IMR-90 (cell line): ENCODE measurements at regions not wholly inside any gene's neighbourhood (a gene's known extent, or its start where the extent isn't known, plus 50 kb on each side); places are given as distances from the start of the nearest gene placed in this dataset.
A peak's percentile ranks its signal among the peaks of the same experiment; 100 is the strongest.

Source experiments
- ATAC-seq: fragments of 200-7000 bp; cut with Tn5 transposase; 2 replicates; pipeline ENCODE4 v1.9.1; 2020; ENCODE audit warnings: low read depth, mild to moderate bottlenecking, moderate library complexity
- BruUV-seq: library from RNA; stranded (reverse); fragments of 400-500 nt; replicated peaks from 2 replicates; lab custom pipeline; 2021; lab: Mats Ljungman, UMichigan
- CTCF ChIA-PET: fragments of 300-600 bp; formaldehyde crosslinking; extraction: SDS; loops from one replicate; lab custom pipeline; 2021; ENCODE audit warnings: antibody characterized with exemption; lab: Yijun Ruan, JAX
- POLR2A ChIA-PET: fragments of 300-600 bp; sonication (Branson Sonifier 250); formaldehyde crosslinking; loops from one replicate; lab custom pipeline; 2022; ENCODE audit warnings: antibody characterized with exemption; ENCODE audit not compliant: unreplicated experiment; lab: Charles Lee
- DNase-seq: peaks from one replicate; pipeline ENCODE4 v3.0.0; 2013
- H2AFZ ChIP-seq: replicated peaks from 2 replicates; pipeline ENCODE3; 2013; ENCODE audit warnings: low read length, mild to moderate bottlenecking; ENCODE audit not compliant: poor library complexity
- H2AK5ac ChIP-seq: 2 replicates; pipeline ENCODE4 v1.6.1; 2013; ENCODE audit warnings: low read depth, low read length, inconsistent platforms
- H2AK9ac ChIP-seq: replicated peaks from 2 replicates; pipeline ENCODE3; 2013; ENCODE audit warnings: mild to moderate bottlenecking, low read depth, low read length, moderate library complexity; ENCODE audit not compliant: poor library complexity
- H2BK120ac ChIP-seq: 2 replicates; pipeline ENCODE4 v1.6.1; 2013; ENCODE audit warnings: low read depth, low read length, inconsistent platforms
- H2BK15ac ChIP-seq: 3 replicates; pipeline ENCODE4 v1.6.1; 2013; ENCODE audit warnings: low read depth, low read length, inconsistent platforms
- H2BK20ac ChIP-seq: 2 replicates; pipeline ENCODE4 v1.6.1; 2013; ENCODE audit warnings: low read depth, mild to moderate bottlenecking, inconsistent platforms, low read length, moderate library complexity
- H2BK5ac ChIP-seq: 2 replicates; pipeline ENCODE4 v1.6.1; 2013; ENCODE audit warnings: mild to moderate bottlenecking, low read depth, low read length, inconsistent platforms; ENCODE audit not compliant: poor library complexity, severe bottlenecking
- H3K14ac ChIP-seq: replicated peaks from 2 replicates; pipeline ENCODE4 v1.6.1; 2013; ENCODE audit warnings: low read depth, low read length, inconsistent platforms
- H3K18ac ChIP-seq: 2 replicates; pipeline ENCODE4 v1.6.1; 2013; ENCODE audit warnings: low read depth, low read length, control low read depth
- H3K23ac ChIP-seq: 2 replicates; pipeline ENCODE4 v1.6.1; 2013; ENCODE audit warnings: low read depth, low read length, inconsistent platforms
- H3K27ac ChIP-seq: 2 replicates; pipeline ENCODE4 v1.5.1; 2013; ENCODE audit warnings: mild to moderate bottlenecking, control low read depth, low read length; ENCODE audit not compliant: insufficient read depth
- H3K27me3 ChIP-seq: 2 replicates; pipeline ENCODE4 v1.6.1; 2013; ENCODE audit warnings: low read length; ENCODE audit not compliant: control insufficient read depth, insufficient read depth
- H3K36me3 ChIP-seq: 2 replicates; pipeline ENCODE4 v1.6.1; 2013; ENCODE audit warnings: low read length, mixed read lengths; ENCODE audit not compliant: control insufficient read depth, insufficient read depth
- H3K4ac ChIP-seq: 2 replicates; pipeline ENCODE4 v1.6.1; 2013; ENCODE audit warnings: low read depth, low read length, inconsistent platforms
- H3K4me1 ChIP-seq: 2 replicates; pipeline ENCODE4 v1.6.1; 2013; ENCODE audit warnings: low read length, mixed read lengths; ENCODE audit not compliant: control insufficient read depth, insufficient read depth
- H3K4me2 ChIP-seq: 2 replicates; pipeline ENCODE4 v1.6.1; 2013; ENCODE audit warnings: low read depth, mild to moderate bottlenecking, control low read depth, low read length, moderate library complexity
- H3K4me3 ChIP-seq: 2 replicates; pipeline ENCODE4 v1.5.1; 2013; ENCODE audit warnings: low read depth, mild to moderate bottlenecking, control low read depth, low read length, moderate library complexity; ENCODE audit not compliant: insufficient read depth
- H3K56ac ChIP-seq: 2 replicates; pipeline ENCODE4 v1.6.1; 2013; ENCODE audit warnings: low read length, inconsistent platforms; ENCODE audit not compliant: insufficient read depth; ENCODE audit errors: extremely low read depth
- H3K79me1 ChIP-seq, 2 experiments: 2 replicates each; pipeline ENCODE4 v1.6.1; 2013; ENCODE audit warnings: low read length in 2 of 2, inconsistent platforms in 1 of 2, low read depth in 1 of 2
- H3K9ac ChIP-seq: 2 replicates; pipeline ENCODE4 v1.6.1; 2013; ENCODE audit warnings: low read depth, low read length, control low read depth
- H3K9me1 ChIP-seq: 2 replicates; pipeline ENCODE4 v1.6.1; 2013; ENCODE audit warnings: low read length, inconsistent platforms; ENCODE audit not compliant: insufficient read depth
- H3K9me3 ChIP-seq: 2 replicates; pipeline ENCODE4 v1.6.1; 2013; ENCODE audit warnings: low read length; ENCODE audit not compliant: control insufficient read depth, insufficient read depth
- H4K20me1 ChIP-seq: 2 replicates; pipeline ENCODE4 v1.6.1; 2013; ENCODE audit warnings: low read length, inconsistent platforms; ENCODE audit not compliant: insufficient read depth
- H4K5ac ChIP-seq: 2 replicates; pipeline ENCODE4 v1.6.1; 2013; ENCODE audit warnings: mild to moderate bottlenecking, low read depth, low read length, control low read depth
- H4K8ac ChIP-seq, 2 experiments: 2 replicates each; pipeline ENCODE4 v1.6.1; 2013; ENCODE audit warnings: low read depth in 2 of 2, low read length in 2 of 2, control low read depth in 1 of 2, inconsistent platforms in 1 of 2
- H4K91ac ChIP-seq: 2 replicates; pipeline ENCODE4 v1.6.1; 2013; ENCODE audit warnings: low read depth, low read length, inconsistent platforms; ENCODE audit not compliant: insufficient read depth
- BHLHE40 ChIP-seq: fragments of 150-350 bp; IDR thresholded peaks from 2 replicates; pipeline ENCODE4 v1.6.1; 2016; ENCODE audit warnings: mild to moderate bottlenecking, low read depth, low read length
- CEBPB ChIP-seq: IDR thresholded peaks from 2 replicates; pipeline ENCODE4 v1.6.1; 2012; ENCODE audit warnings: low read depth, low read length, improper control_type of control experiment
- CHD1 ChIP-seq: IDR thresholded peaks from 2 replicates; pipeline ENCODE4 v1.6.1; 2012; ENCODE audit warnings: low read depth, low read length, improper control_type of control experiment
- FOS ChIP-seq: fragments of 150-350 bp; IDR thresholded peaks from 2 replicates; pipeline ENCODE4 v1.6.1; 2016; ENCODE audit warnings: low read depth, low read length
- MAFK ChIP-seq: IDR thresholded peaks from 2 replicates; pipeline ENCODE4 v1.6.1; 2012; ENCODE audit warnings: low read depth, low read length, improper control_type of control experiment
- MAZ ChIP-seq: IDR thresholded peaks from 2 replicates; pipeline ENCODE4 v1.6.1; 2012; ENCODE audit warnings: low read depth, mild to moderate bottlenecking, low read length, improper control_type of control experiment, moderate library complexity, borderline replicate concordance
- MXI1 ChIP-seq: IDR thresholded peaks from 2 replicates; pipeline ENCODE4 v1.6.1; 2012; ENCODE audit warnings: low read depth, mild to moderate bottlenecking, low read length, moderate library complexity, borderline replicate concordance
- NFE2L2 ChIP-seq: fragments of 150-350 bp; IDR thresholded peaks from 2 replicates; pipeline ENCODE4 v1.6.1; 2016; ENCODE audit warnings: low read depth, mild to moderate bottlenecking, low read length
- POLR2A ChIP-seq: IDR thresholded peaks from 2 replicates; pipeline ENCODE4 v1.6.1; 2012; ENCODE audit warnings: mild to moderate bottlenecking, low read depth, low read length
- RAD21 ChIP-seq: IDR thresholded peaks from 2 replicates; pipeline ENCODE4 v1.6.1; 2012; ENCODE audit warnings: low read length, improper control_type of control experiment
- RCOR1 ChIP-seq: IDR thresholded peaks from 2 replicates; pipeline ENCODE4 v1.6.1; 2012; ENCODE audit warnings: mild to moderate bottlenecking, low read length, improper control_type of control experiment; ENCODE audit not compliant: insufficient replicate concordance
- RFX5 ChIP-seq: IDR thresholded peaks from 2 replicates; pipeline ENCODE4 v1.8.0; 2012; ENCODE audit warnings: low read depth, mild to moderate bottlenecking, low read length, moderate library complexity
- SMC3 ChIP-seq: fragments of 150-350 bp; IDR thresholded peaks from 2 replicates; pipeline ENCODE4 v1.6.1; 2016; ENCODE audit warnings: low read depth, mild to moderate bottlenecking, antibody characterized with exemption, low read length, moderate library complexity
- WGBS, 2 experiments: methylation state at CpG; one replicate each; pipeline versions ENCODE4 v1.1.5 to v1.1.7; 2013; ENCODE audit warnings: missing lambda C conversion rate in 2 of 2; ENCODE audit not compliant: insufficient read length in 1 of 2; ENCODE audit errors: extremely low coverage in 2 of 2; 5-methylcytosine and 5-hydroxymethylcytosine counted together
- dilution Hi-C: fragments of 300-500 bp; cut with HindIII; formaldehyde crosslinking; loops from one replicate; pipeline ENCODE4 v1.14.3; 2018; ENCODE audit warnings: low sequenced_read_pairs; ENCODE audit not compliant: unreplicated experiment
- in situ Hi-C: fragments of 300-500 bp; cut with MboI; formaldehyde crosslinking; loops from 3 replicates; pipeline ENCODE4 v1.14.3; 2019; ENCODE audit warnings: low sequenced_read_pairs, inconsistent platforms, mixed read lengths
- intact Hi-C: fragments of 100-400 bp; cut with micrococcal nuclease; formaldehyde crosslinking; loops from 2 replicates; pipeline ENCODE4 v1.10.0; 2022
- TF ChIP-seq, protein P1 (sequence below): fragments of 150-350 bp; IDR thresholded peaks from 2 replicates; pipeline ENCODE4 v1.6.1; 2016; ENCODE audit warnings: low read depth, mild to moderate bottlenecking, low read length, moderate library complexity, borderline replicate concordance
- TF ChIP-seq, protein P2 (sequence below): fragments of 150-350 bp; IDR thresholded peaks from 2 replicates; pipeline ENCODE4 v1.6.1; 2017; ENCODE audit warnings: mild to moderate bottlenecking, antibody characterized with exemption, low read length, low read depth
- TF ChIP-seq, protein P3 (sequence below): conservative IDR thresholded peaks from 2 replicates; pipeline ENCODE4 v1.5.1; 2012; ENCODE audit warnings: mild to moderate bottlenecking, low read depth, low read length, improper control_type of control experiment

DNA sequence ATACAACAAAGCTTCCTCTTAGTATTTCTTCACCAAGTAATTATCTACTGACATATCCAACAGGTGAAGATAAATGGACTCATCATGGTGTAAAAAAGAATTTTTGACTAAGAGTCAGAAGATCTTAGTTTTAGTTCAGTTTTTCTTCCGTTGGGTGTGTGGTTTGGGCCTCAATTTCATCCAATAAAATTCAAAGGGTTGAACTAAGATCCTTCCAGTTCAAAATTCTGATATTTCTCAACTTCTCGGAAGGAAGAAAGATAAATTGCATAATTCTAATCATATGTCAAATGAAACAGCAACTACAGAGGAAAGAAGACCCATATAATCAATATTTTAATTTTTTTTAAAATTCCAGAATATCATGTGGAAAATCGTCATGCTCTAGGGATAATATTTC, 192.7 kb downstream of the SPRY1 start:
- Histone ChIP-seq H3K14ac (no peak overlapping the region), H3K4ac (no peak overlapping the region), H2AK9ac (no peak overlapping the region), H2AK5ac (no peak overlapping the region), H4K5ac (peak overlapping the region; percentile 86; the same call in 1 of the 2 replicates), H3K18ac (peak overlapping the region; percentile 70; the same call in 1 of the 2 replicates), H3K27me3 (no peaks in the 10 kb centered on the region), H3K23ac (no peak overlapping the region), H3K4me1 (peaks cover 9% of the 10 kb centered on the region), H3K4me2 (no peak overlapping the region), H2BK15ac (no peak overlapping the region), H3K27ac (no peak overlapping the region), H4K8ac (no peak overlapping the region), H3K56ac (no peak overlapping the region), H3K79me1 (no peaks in the 10 kb centered on the region), H2BK120ac (no peak overlapping the region), H3K36me3 (no peaks in the 10 kb centered on the region), H2BK20ac (no peak overlapping the region), H3K9ac (no peak overlapping the region), H3K9me1 (peaks cover 6% of the 10 kb centered on the region), H3K4me3 (no peak overlapping the region), H3K9me3 (no peaks in the 10 kb centered on the region), H2BK5ac (no peak overlapping the region), H4K91ac (no peak overlapping the region), H4K20me1 (no peaks in the 10 kb centered on the region), H2AFZ (no peak overlapping the region)
- DNase-seq (no peak), ATAC-seq (no peak)
- no CpG with 5 or more reads among the region's 3 CpGs for WGBS, 2 experiments
- TF ChIP-seq RAD21 = no peak
- no peak for TF ChIP-seq BHLHE40
- TF ChIP-seq NFE2L2 = no peak
- TF ChIP-seq SMC3 = no peak
- no peak for TF ChIP-seq CHD1
- TF ChIP-seq, protein P1, sequence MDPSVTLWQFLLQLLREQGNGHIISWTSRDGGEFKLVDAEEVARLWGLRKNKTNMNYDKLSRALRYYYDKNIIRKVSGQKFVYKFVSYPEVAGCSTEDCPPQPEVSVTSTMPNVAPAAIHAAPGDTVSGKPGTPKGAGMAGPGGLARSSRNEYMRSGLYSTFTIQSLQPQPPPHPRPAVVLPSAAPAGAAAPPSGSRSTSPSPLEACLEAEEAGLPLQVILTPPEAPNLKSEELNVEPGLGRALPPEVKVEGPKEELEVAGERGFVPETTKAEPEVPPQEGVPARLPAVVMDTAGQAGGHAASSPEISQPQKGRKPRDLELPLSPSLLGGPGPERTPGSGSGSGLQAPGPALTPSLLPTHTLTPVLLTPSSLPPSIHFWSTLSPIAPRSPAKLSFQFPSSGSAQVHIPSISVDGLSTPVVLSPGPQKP = no peak
- no peak for TF ChIP-seq RFX5
- no peak for TF ChIP-seq FOS
- TF ChIP-seq CEBPB = no peak; the same call in 1 of the 2 replicates
- no peak for TF ChIP-seq POLR2A
- TF ChIP-seq MAZ = no peak
- TF ChIP-seq MAFK = no peak
- TF ChIP-seq, protein P2, sequence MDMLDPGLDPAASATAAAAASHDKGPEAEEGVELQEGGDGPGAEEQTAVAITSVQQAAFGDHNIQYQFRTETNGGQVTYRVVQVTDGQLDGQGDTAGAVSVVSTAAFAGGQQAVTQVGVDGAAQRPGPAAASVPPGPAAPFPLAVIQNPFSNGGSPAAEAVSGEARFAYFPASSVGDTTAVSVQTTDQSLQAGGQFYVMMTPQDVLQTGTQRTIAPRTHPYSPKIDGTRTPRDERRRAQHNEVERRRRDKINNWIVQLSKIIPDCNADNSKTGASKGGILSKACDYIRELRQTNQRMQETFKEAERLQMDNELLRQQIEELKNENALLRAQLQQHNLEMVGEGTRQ = no peak
- TF ChIP-seq RCOR1 = no peak
- TF ChIP-seq MXI1 = no peak
- TF ChIP-seq, protein P3, sequence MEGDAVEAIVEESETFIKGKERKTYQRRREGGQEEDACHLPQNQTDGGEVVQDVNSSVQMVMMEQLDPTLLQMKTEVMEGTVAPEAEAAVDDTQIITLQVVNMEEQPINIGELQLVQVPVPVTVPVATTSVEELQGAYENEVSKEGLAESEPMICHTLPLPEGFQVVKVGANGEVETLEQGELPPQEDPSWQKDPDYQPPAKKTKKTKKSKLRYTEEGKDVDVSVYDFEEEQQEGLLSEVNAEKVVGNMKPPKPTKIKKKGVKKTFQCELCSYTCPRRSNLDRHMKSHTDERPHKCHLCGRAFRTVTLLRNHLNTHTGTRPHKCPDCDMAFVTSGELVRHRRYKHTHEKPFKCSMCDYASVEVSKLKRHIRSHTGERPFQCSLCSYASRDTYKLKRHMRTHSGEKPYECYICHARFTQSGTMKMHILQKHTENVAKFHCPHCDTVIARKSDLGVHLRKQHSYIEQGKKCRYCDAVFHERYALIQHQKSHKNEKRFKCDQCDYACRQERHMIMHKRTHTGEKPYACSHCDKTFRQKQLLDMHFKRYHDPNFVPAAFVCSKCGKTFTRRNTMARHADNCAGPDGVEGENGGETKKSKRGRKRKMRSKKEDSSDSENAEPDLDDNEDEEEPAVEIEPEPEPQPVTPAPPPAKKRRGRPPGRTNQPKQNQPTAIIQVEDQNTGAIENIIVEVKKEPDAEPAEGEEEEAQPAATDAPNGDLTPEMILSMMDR = no peak
- BruUV-seq = no TSS peak
- intact Hi-C loops = no loop called here
- ChIA-PET CTCF (interaction anchor here (0.6 kb wide), 1 partner anchor 909 kb away, joined by 3 read pairs; no protein-coding TSS in a partner anchor), POLR2A (interaction anchor here (0.7 kb wide), 1 partner anchor 8 kb away, joined by 3 read pairs; no protein-coding TSS in a partner anchor)
- in situ Hi-C loops = no loop called here
- dilution Hi-C loops = no loop called here
